Sigmoid colon (tissue), 6 donors: ENCODE measurements at regions not wholly inside any gene's neighbourhood (a gene's known extent, or its start where the extent isn't known, plus 50 kb on each side); places are given as distances from the start of the nearest gene placed in this dataset.

Experiments
- DNase-seq: peaks from one replicate; pipeline ENCODE4 v3.0.0-alpha.2; 2019
- H3K27ac ChIP-seq, 4 donors: fragments of 200-600 bp; sonication (generic); one replicate each; pipeline ENCODE4 v1.5.1; 2016 to 2019; ENCODE audit warnings: mild to moderate bottlenecking in 1 of 4
- H3K27me3 ChIP-seq, 3 donors: fragments of 200-600 bp; sonication (generic); one replicate each; pipeline ENCODE4 v1.5.1; 2019; ENCODE audit warnings: mild to moderate bottlenecking in 1 of 3
- H3K36me3 ChIP-seq, 4 donors: fragments of 200-600 bp; sonication (generic); one replicate each; pipeline ENCODE4 v1.5.1; 2016 to 2019
- H3K4me1 ChIP-seq, 4 donors: fragments of 200-600 bp; sonication (generic); one replicate each; pipeline ENCODE4 v1.5.1; 2017 to 2019
- H3K4me3 ChIP-seq, 4 donors: fragments of 200-600 bp; sonication (generic); one replicate each; pipeline ENCODE4 v1.5.1; 2017 to 2019; ENCODE audit warnings: mild to moderate bottlenecking in 2 of 4, moderate library complexity in 1 of 4
- H3K9me3 ChIP-seq, 4 donors: fragments of 200-600 bp in 3 of 4; sonication (generic) in 3 of 4; one replicate each; pipeline versions ENCODE4 v1.5.1 to v1.6.1; 2013 to 2019
- EP300 ChIP-seq, 4 donors: sonication (generic); formaldehyde crosslinking; IDR thresholded peaks; one replicate each; pipeline ENCODE4 v1.6.1; 2017; ENCODE audit warnings: antibody characterized with exemption in 4 of 4
- POLR2A ChIP-seq, 2 donors: fragments of 450-650 bp; IDR thresholded peaks; one replicate each; pipeline ENCODE4 v1.6.1; 2016; ENCODE audit warnings: antibody characterized with exemption in 2 of 2, mild to moderate bottlenecking in 2 of 2, moderate library complexity in 2 of 2
- POLR2AphosphoS5 ChIP-seq, 4 donors: sonication (generic); formaldehyde crosslinking; IDR thresholded peaks; one replicate each; pipeline ENCODE4 v1.6.1; 2017; ENCODE audit warnings: antibody characterized with exemption in 4 of 4
- WGBS, 2 donors: extraction: QIAGEN DNeasy Blood & Tissue Kit; methylation state at CpG; one replicate each; pipeline ENCODE4 v1.1.7; 2013; 5-methylcytosine and 5-hydroxymethylcytosine counted together
- intact Hi-C: fragments of 100-400 bp; cut with DNase I; formaldehyde crosslinking; loops from one replicate; pipeline ENCODE4 v1.15.1; 2023
- TF ChIP-seq, protein P1 (sequence below), 4 experiments: fragments of 450-650 bp in 3 of 4; fragments of 200-600 bp in 1 of 4; IDR thresholded peaks; one replicate each; pipeline ENCODE4 v1.5.1; 2016 to 2019; ENCODE audit warnings: antibody characterized with exemption in 4 of 4, mild to moderate bottlenecking in 3 of 4, moderate library complexity in 2 of 4
- donor health status: healthy with polysubstance abuse.
- donor health status: healthy.

- no peaks in the 10 kb centered on the region for H3K36me3 ChIP-seq
- H3K4me1 ChIP-seq: no peaks in the 10 kb centered on the region
- no peak for TF ChIP-seq POLR2A (IDR thresholded peaks at IDR 0.05)
- TF ChIP-seq, protein P1, sequence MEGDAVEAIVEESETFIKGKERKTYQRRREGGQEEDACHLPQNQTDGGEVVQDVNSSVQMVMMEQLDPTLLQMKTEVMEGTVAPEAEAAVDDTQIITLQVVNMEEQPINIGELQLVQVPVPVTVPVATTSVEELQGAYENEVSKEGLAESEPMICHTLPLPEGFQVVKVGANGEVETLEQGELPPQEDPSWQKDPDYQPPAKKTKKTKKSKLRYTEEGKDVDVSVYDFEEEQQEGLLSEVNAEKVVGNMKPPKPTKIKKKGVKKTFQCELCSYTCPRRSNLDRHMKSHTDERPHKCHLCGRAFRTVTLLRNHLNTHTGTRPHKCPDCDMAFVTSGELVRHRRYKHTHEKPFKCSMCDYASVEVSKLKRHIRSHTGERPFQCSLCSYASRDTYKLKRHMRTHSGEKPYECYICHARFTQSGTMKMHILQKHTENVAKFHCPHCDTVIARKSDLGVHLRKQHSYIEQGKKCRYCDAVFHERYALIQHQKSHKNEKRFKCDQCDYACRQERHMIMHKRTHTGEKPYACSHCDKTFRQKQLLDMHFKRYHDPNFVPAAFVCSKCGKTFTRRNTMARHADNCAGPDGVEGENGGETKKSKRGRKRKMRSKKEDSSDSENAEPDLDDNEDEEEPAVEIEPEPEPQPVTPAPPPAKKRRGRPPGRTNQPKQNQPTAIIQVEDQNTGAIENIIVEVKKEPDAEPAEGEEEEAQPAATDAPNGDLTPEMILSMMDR (IDR thresholded peaks at IDR 0.05): no peak
- TF ChIP-seq POLR2AphosphoS5 (IDR thresholded peaks at IDR 0.05): no peak
- peaks cover 0 to 3% (median 0%) of the 10 kb centered on the region in 4 donors for H3K9me3 ChIP-seq
- H3K4me3 ChIP-seq: no peak overlapping the region
- no peak for DNase-seq
- H3K27me3 ChIP-seq: no peaks in the 10 kb centered on the region
- WGBS, 2 donors: 55 to 78% methylated on average over 2 of the region's 2 CpGs
- H3K27ac ChIP-seq: no peak overlapping the region
- intact Hi-C loops: no loop called here
Measured at GRCh38 chr3:40985195-40985594, 214.1 kb upstream of the CTNNB1 start.

DNA sequence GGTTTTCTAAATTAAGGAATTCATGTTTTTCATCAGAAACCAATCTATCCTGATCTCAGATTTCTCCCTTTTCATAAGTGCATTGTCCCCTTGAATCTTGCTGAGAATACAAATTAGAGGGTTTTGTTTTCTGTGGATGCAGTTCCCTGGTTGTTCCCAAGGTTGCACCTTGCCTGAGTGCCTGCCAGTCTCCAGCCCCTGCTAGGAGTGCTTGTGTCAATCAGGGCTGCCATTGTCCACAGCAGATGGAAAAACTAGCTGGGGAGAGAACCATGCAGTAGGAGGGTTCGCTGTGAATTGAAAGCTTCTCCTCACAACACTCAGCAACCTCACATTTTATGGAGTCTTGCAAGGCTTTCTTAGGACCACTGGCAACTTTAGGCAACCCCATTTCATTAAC lies 210.8 kb upstream of the CTNNB1 start:
- Histone ChIP-seq H3K27me3 (no peaks in the 10 kb centered on the region), H3K27ac (no peak overlapping the region), H3K4me3 (no peak overlapping the region), H3K9me3 (peaks cover 0 to 3% (median 0%) of the 10 kb centered on the region in 4 donors), H3K36me3 (no peaks in the 10 kb centered on the region), H3K4me1 (no peaks in the 10 kb centered on the region)
- no peak for DNase-seq
- intact Hi-C loops: no loop called here
- TF ChIP-seq EP300 (IDR thresholded peaks at IDR 0.05) (no peak), POLR2A (IDR thresholded peaks at IDR 0.05) (no peak), POLR2AphosphoS5 (IDR thresholded peaks at IDR 0.05) (no peak)
- TF ChIP-seq, protein P1 (IDR thresholded peaks at IDR 0.05): no peak
- 92 to 96% methylated on average over 1 of the region's 1 CpG for WGBS, 2 donors

DNA sequence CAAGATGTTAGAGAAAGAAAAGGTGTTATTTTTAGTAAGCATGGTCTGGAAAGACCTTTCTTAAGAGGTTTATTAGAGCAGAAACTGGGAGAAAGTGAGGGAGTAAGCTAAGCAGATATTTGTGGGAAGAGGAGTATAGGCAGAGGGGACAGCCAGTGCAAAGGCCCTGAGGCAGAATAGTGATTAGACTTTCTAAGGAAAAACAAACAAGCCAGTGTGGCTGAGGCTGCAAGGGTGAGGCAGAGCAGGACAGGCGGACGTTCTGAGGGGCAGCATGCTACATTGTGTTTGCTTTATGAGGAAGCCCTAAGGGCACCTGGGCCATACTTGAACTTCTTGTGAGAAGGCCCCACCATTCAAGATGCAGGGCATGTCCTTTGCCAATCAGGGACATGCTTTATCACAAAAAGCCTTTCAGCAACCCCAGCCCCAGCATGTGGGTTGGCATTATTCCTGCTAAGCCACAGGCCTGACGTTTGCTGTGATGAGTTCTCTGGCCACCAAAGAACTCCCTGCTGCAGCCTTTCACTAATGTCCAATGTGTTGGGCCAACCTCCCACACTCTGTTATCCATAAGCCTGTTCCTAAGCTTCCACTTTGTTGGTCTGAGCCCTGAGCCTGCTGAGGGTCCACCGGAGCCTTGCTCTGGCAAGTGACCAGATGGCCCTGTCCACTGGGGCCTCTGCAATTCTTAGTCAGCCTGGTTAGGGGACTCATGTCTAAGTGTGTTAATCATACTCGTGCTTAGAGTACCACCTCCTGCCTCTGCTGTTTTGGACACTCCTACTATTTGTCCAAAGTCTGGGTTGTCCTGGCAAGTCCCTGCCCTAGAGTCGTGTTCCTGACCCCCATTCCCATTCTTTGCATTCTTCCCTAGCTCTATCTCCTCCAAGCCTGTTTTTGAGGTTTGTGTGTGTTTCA lies 209.9 kb upstream of the CTNNB1 start:
- H3K36me3 ChIP-seq: no peaks in the 10 kb centered on the region
- H3K4me1 ChIP-seq: no peaks in the 10 kb centered on the region
- intact Hi-C loops: no loop called here
- no peaks in the 10 kb centered on the region for H3K27me3 ChIP-seq
- TF ChIP-seq EP300 (IDR thresholded peaks at IDR 0.05) (no peak), POLR2A (IDR thresholded peaks at IDR 0.05) (no peak), POLR2AphosphoS5 (IDR thresholded peaks at IDR 0.05) (no peak)
- TF ChIP-seq, protein P1 (IDR thresholded peaks at IDR 0.05): no peak
- no peak overlapping the region for H3K4me3 ChIP-seq
- H3K9me3 ChIP-seq: peaks cover 0 to 3% (median 0%) of the 10 kb centered on the region in 4 donors
- H3K27ac ChIP-seq: no peak overlapping the region
- 80 to 81% methylated on average over 6 of the region's 6 CpGs for WGBS, 2 donors
- no peak for DNase-seq

DNA sequence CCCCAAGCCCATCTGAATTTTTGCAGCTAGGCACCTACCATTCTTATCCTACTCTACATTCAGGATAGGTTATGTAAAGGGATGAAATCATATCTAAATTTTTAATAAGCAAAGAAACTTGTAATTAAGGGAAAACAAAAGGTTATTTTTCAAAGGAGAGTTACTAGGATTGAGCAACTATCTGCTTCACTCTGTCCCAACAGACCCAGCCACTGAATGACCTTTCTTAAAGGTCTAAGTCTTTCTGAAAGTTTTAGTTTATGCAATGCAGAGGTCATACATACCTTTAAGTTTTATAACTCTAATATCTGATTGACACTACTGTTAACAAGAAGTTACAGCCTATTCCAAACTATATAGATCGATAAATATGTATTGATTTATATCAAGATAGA lies 209.2 kb upstream of the CTNNB1 start:
- TF ChIP-seq POLR2A (IDR thresholded peaks at IDR 0.05): no peak
- TF ChIP-seq, protein P1 (IDR thresholded peaks at IDR 0.05): no peak
- TF ChIP-seq EP300 (IDR thresholded peaks at IDR 0.05): no peak
- no peak for TF ChIP-seq POLR2AphosphoS5 (IDR thresholded peaks at IDR 0.05)
- H3K4me3 ChIP-seq: no peak overlapping the region
- WGBS, 2 donors: 90 to 95% methylated on average over 1 of the region's 1 CpG
- no peaks in the 10 kb centered on the region for H3K36me3 ChIP-seq
- no peak for DNase-seq
- H3K27ac ChIP-seq: no peak overlapping the region
- H3K27me3 ChIP-seq: no peaks in the 10 kb centered on the region
- H3K4me1 ChIP-seq: no peaks in the 10 kb centered on the region
- intact Hi-C loops: no loop called here
- H3K9me3 ChIP-seq: peaks cover 0 to 3% (median 0%) of the 10 kb centered on the region in 4 donors
